ENCODE measurements at regions not wholly inside any gene's neighbourhood (a gene's known extent, or its start where the extent isn't known, plus 50 kb on each side); places are given as distances from the start of the nearest gene placed in this dataset.

DNA sequence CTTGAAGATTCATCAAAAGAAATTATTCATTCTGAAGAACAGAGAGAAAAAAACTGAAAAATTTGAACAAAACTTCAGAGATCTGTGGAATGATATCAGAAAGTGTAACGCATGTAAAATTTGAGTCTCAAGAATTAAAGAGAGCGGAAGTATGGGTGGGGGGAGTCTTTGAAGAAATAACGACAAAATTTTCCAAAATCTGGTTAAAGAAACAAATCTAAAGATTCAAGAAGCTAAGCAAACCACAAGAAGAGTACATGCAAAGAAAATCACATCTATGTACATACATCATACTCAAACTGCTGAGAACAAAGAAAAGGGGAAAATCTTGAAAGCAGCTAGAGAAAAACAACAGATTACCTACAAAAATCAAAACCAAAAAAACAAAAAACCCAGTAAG is 149.4 kb upstream of the TBCA start (continued):
- TF ChIP-seq, protein P1, sequence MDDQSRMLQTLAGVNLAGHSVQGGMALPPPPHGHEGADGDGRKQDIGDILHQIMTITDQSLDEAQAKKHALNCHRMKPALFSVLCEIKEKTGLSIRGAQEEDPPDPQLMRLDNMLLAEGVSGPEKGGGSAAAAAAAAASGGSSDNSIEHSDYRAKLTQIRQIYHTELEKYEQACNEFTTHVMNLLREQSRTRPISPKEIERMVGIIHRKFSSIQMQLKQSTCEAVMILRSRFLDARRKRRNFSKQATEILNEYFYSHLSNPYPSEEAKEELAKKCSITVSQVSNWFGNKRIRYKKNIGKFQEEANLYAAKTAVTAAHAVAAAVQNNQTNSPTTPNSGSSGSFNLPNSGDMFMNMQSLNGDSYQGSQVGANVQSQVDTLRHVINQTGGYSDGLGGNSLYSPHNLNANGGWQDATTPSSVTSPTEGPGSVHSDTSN (IDR thresholded peaks at IDR 0.05) = no peak
- no peak for TF ChIP-seq GATA2 (CRISPR knock-in tag; IDR thresholded peaks at IDR 0.05)
- TF ChIP-seq SIN3A (IDR thresholded peaks at IDR 0.05; ENCODE audit: borderline replicate concordance, low read depth, low read length) = no peak

DNA sequence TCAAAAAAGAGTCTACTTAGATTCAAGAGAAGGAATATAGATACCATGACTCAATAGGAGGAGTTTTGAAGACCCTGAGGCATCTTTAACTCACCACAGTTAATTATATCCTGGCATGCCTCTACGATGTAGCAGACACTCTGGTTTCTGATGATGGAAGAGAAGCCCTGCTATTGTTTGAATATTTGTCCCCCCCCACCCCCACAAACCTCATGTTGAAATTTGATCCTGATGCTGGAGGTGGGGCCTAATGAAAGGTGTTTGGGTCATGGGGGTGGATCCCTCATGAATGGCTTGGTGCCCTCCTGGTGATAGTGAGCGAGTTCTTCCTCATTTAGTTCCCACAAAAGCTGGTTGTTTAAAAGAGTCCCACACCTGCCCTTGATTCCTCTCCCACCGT is 147.9 kb upstream of the TBCA start:
- Histone ChIP-seq H3K79me2 (ENCODE audit: insufficient read depth) (no peaks in the 10 kb centered on the region), H4K20me1 (ENCODE audit: insufficient read depth) (no peaks in the 10 kb centered on the region), H3K27me3 (ENCODE audit: insufficient read depth) (peaks cover 8% of the 10 kb centered on the region; the same call in 1 of the 2 replicates), H3K36me3 (replicated peaks in 1 of 2; ENCODE audit: control insufficient read depth in 1 of 2, insufficient read depth in 2 of 2, low read length in 1 of 2) (no peaks in the 10 kb centered on the region), H2AFZ (ENCODE audit: low read depth) (no peak overlapping the region), H3K4me3 (ENCODE audit: low read depth in 2 of 2, low read length in 1 of 2) (no peak overlapping the region), H3K9ac (no peak overlapping the region), H3K9me3 (no peaks in the 10 kb centered on the region), H3K9me2 (no peaks in the 10 kb centered on the region), H3K4me2 (no peak overlapping the region), H3K4me1 (ENCODE audit: control insufficient read depth in 1 of 2, insufficient read depth in 2 of 2, low read depth in 1 of 2, low read length in 1 of 2) (no peaks in the 10 kb centered on the region), H3F3A (replicated peaks; ENCODE audit: insufficient read depth) (no peaks in the 10 kb centered on the region), H3K27ac (ENCODE audit: low read depth in 2 of 2, low read length in 1 of 2) (no peak overlapping the region)
- no peak for DNase-seq
- WGBS (ENCODE audit: low lambda C conversion rate) = 56% methylated on average over 3 of the region's 3 CpGs
- ChIA-PET POLR2A (no interaction called here), CTCF (interaction anchor here (1.5 kb wide), 1 partner anchor 46 kb away, joined by 5 read pairs; no protein-coding TSS in a partner anchor)
- TF ChIP-seq ELF1 (IDR thresholded peaks at IDR 0.05) = no peak
- no peak for TF ChIP-seq CHD2 (IDR thresholded peaks at IDR 0.05; ENCODE audit: low read length, partially characterized antibody)
- TF ChIP-seq JUND (IDR thresholded peaks at IDR 0.05) = no peak
- no peak for TF ChIP-seq ZBTB33 (IDR thresholded peaks at IDR 0.05; ENCODE audit: borderline replicate concordance, low read depth)
- TF ChIP-seq EZH2phosphoT487 (IDR thresholded peaks at IDR 0.05; ENCODE audit: borderline replicate concordance, low read depth) = no peak
- TF ChIP-seq, protein P1 (IDR thresholded peaks at IDR 0.05) = no peak

DNA sequence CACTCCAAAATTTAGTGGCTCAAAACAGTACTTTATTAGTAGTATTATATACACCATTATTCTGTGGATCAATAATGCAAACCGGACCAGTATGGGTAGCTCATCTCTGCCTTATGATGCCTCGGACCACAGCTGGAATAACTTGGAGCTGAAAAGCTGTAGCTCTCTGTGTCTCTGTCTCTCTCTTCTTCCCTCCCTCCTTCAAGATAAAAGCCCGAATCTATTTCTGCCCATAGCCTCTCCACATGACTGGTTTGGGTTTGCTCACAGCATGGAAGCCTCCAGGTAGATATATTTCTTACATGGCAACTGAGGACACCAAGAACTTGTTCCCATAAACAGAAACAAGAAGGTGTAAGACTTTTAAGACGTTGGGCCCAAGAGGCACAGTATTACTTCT is 147.5 kb upstream of the TBCA start:
- TF ChIP-seq GATA2 (CRISPR knock-in tag; IDR thresholded peaks at IDR 0.05) (no peak), RFX5 (IDR thresholded peaks at IDR 0.05; ENCODE audit: low read length) (no peak), NFIC (IDR thresholded peaks at IDR 0.05; ENCODE audit: borderline replicate concordance) (no peak), TCF12 (IDR thresholded peaks at IDR 0.05) (no peak)
- CTCF ChIA-PET = no interaction called here
- DNase-seq = no peak
- Histone ChIP-seq H3K27me3 (ENCODE audit: insufficient read depth) (peaks cover 8% of the 10 kb centered on the region; the same call in 1 of the 2 replicates), H3K79me2 (ENCODE audit: insufficient read depth) (no peaks in the 10 kb centered on the region), H3K9me3 (no peaks in the 10 kb centered on the region), H4K20me1 (ENCODE audit: insufficient read depth) (no peaks in the 10 kb centered on the region), H3K9ac (no peak overlapping the region), H2AFZ (ENCODE audit: low read depth) (no peak overlapping the region), H3K27ac (ENCODE audit: low read depth in 2 of 2, low read length in 1 of 2) (no peak overlapping the region), H3K36me3 (replicated peaks in 1 of 2; ENCODE audit: control insufficient read depth in 1 of 2, insufficient read depth in 2 of 2, low read length in 1 of 2) (no peaks in the 10 kb centered on the region), H3K9me2 (no peaks in the 10 kb centered on the region), H3K4me1 (ENCODE audit: control insufficient read depth in 1 of 2, insufficient read depth in 2 of 2, low read depth in 1 of 2, low read length in 1 of 2) (no peaks in the 10 kb centered on the region), H3K4me3 (ENCODE audit: low read depth in 2 of 2, low read length in 1 of 2) (no peak overlapping the region), H3K4me2 (no peak overlapping the region), H3F3A (replicated peaks; ENCODE audit: insufficient read depth) (no peaks in the 10 kb centered on the region)
- POLR2A ChIA-PET = no interaction called here
- 43% methylated on average over 4 of the region's 4 CpGs for WGBS (ENCODE audit: low lambda C conversion rate)
